HG03439 (cell line): ENCODE measurements at regions not wholly inside any gene's neighbourhood (a gene's known extent, or its start where the extent isn't known, plus 50 kb on each side); places are given as distances from the start of the nearest gene placed in this dataset.
A peak's percentile ranks its signal among the peaks of the same experiment; 100 is the strongest.
"Not testable (repeated sequence)": the region's sequence is repeated elsewhere in the genome, so short reads cannot be mapped to it uniquely, and the experiment has no call there.

Experiments
- ATAC-seq: cut with Tn5 transposase; IDR thresholded peaks from one replicate; pipeline ENCODE4 v1.9.1; 2021; ENCODE audit warnings: mild to moderate bottlenecking, moderate library complexity; ENCODE audit not compliant: unreplicated experiment

DNA sequence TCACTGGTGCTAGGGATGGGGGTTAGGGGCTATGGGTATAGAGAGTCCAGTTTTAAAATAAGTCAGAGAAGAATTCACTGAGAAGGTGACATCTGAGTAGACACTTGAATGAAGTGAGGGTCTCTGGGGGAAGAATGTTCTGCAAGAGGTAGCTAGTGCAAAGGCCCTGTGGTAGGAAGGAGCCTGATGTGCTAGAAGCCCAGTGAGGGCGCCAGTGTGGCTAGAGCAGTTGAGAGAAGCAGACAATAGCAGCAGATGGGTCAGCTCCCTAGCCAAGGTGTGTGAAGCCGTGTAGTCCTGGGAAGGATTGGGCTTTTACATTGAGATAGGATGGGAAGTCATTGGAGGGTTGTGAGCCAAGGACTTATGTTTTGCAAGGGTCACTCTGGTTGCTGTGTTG lies 105.8 kb upstream of the PELI1 start:
- ATAC-seq, result no peak

DNA sequence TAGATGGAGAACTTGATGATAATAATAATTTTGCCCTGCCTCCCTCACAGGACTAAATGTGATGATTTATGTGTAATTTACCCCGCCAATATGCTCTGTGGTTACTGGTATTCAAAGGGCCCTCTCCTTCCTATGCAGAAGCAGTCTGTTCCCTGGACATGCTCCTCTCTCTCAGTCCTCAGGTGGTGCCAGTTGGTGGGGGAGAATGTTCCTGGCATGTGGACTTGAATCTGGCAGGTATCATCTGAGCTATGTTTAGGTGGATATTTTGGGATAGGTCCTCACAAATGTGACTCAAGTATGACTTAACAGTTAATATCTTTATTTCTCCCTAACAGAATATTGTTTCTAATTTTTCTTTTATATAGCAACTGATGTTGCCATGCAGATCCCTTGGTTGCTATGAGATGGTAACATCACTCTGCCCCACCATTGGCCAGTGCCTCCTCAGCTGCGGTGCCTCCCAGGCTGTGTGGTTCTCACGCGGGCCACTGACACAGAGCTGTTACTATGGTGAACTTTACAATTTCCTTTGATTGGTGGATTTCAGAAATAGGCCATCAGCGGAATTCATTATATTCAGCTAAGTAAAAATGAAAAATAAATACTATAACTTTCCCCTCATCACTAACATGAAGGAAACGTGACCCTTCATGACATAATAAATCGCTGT lies 106.7 kb upstream of the PELI1 start:
- ATAC-seq, result no peak

DNA sequence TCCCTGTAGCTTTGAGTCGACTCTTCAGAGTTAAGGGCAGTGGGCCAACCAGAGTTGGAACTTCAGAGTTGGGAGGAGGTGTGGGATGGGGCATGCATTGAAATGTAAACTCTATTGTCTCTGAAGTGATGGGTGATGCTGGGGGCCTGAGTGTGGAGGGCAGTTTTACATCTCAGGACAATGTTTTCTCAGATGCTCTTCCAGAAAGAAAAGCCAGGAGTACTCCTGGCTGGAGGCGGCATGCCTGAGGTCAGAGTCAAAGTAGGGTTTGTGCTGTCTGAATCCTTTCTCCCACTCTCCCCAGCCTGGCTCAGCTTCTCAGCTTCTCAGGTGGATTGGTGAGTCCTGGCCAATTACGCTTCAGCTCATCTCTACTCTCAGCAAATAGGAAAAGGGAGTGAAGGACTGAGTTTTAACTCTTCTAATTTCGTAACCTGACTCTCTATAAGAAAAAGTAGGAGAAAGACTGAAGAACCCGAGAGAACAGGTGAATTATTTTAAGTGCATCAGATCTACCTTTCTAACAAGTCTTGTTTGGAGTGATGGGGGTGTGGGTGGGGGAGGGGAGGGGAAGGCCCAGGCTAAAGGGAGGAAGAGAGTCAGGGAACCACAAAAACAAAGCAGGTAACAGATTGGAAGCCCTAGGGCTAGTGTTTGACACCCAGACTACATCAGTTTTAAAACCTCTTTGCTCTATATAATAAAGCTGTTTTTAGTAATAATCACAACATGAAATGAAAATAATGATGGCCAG lies 107.5 kb upstream of the PELI1 start:
- ATAC-seq, result no peak

DNA sequence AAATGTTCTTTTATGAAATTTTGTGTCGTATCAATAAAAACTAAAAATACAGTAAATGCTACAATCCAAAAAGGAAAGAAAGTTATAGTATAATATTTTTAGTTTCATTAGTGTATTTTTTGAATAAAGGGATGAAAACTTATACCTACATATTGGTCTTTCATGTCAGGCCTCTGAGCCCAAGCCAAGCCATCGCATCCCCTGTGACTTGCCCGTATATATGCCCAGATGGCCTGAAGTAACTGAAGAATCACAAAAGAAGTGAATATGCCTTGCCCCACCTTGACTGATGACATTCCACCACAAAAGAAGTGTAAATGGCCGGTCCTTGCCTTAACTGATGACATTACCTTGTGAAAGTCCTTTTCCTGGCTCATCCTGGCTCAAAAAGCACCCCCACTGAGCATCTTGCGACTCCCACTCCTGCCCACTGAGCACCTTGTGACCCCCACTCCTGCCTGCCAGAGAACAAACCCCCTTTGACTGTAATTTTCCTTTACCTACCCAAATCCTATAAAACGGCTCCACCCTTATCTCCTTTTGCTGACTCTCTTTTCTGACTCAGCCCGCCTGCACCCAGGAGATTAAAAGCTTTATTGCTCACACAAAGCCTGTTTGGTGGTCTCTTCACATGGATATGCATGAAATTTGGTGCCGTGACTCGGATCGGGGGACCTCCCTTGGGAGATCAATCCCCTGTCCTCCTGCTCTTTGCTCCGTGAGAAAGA lies 108.2 kb upstream of the PELI1 start:
- not testable (repeated sequence) for ATAC-seq

DNA sequence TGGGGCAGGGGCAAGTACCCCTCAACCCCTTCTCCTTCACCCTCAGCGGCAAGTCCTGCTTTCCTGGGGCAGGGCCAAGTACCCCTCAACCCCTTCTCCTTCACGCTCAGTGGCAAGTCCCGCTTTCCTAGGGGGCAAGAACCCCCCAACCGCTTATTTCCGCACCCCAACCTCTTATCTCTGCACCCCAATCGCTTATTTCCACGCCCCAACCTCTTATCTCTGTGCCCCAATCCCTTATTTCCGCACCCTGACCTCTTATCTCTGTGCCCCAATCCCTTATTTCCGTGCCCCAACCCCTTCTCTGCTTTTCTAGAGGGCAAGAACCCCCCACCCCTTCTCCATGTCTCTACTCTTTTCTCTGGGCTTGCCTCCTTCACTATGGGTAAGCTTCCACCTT lies 109.2 kb upstream of the PELI1 start:
- not testable (repeated sequence) for ATAC-seq

DNA sequence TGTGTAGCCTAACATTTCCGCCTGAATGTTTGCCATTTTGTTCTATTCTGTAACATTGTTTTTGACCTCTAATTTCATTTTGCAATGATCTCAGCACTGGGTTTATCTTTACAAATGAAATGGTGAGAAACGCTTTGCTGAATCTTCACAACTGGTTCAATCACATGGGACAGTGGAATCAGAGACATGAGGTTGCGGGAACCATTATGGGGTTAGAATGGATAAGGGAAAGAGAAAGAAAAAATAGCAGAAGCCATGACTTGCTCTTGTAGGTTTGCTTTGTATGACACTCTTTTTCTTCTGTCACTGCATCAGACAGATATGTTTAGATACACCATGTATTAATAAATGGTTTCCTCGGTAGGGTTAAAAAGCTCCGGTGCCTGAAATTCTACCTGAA lies 114.3 kb upstream of the PELI1 start:
- ATAC-seq, result no peak

DNA sequence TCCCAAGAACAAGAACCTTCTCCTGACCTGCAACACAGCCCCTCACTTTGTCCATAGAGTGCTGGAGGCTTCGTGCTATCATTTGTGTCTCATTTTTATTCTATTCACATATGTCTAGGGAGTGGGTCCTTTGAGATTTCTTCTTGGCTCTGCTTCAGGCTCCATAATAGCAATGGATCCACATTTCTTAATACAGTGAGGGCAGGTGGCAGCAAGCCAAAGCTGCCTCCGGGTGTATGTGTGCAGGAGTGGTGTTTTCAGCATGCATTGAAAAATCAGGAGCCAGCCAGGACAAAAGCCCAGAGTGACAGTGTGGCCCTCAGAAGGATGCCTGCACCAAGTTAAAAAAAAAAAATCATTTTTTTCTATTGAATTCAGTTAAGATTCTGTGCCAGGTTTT lies 115.1 kb upstream of the PELI1 start:
- no peak for ATAC-seq

DNA sequence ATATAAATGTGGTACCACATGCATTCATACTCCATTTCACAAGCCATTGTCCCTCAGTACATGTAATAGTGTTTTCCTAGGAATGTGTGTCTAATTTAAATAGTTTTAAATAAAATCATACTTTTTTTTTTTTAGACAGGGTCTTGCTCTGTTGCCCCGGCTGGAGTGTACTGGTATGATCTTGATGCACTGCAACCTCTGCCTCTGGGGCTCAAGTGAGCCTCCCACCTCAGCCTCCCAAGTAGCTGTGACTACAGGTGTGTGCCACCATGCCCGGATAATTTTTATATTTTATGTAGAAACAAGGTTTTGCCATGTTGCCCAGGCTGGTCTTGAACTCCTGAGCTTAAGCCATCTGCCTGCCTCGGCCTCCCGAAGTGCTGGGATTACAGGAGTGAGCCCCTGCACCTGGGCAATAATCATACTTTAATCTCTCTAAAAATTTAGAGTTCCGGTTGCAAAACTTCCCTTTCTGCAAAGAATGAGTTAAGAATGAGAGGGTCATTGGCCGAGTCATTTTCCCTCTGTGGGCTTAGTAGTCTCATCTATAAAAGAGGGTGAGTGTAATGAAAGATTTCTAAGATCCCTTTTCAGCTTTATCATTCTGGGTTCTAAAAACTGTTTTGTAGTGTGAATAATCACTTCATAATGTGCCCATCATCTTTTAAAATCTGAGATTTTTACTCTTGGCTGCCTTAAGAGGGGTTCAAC lies 116.0 kb upstream of the PELI1 start:
- peak; percentile 19 for ATAC-seq

DNA sequence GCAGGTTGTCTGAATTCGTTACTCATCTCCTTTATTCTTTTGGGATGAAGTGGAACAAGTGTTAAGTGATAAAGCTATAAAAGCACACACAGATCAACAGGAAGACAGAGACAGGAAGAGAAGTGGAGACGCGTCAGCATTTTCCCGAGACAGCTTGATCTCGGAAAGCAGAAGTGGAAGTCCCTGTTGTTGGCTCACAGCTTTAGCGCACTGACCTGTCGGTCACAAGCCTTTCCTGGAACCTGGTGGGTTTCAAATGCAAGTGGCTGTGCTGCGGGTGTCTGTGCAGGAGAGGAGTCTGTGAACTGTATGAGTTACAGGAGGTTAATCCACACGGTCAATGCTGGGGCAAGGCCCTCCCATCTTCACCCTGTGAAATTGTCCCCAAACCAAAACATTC lies 116.6 kb upstream of the PELI1 start:
- ATAC-seq, result peak; percentile 82

DNA sequence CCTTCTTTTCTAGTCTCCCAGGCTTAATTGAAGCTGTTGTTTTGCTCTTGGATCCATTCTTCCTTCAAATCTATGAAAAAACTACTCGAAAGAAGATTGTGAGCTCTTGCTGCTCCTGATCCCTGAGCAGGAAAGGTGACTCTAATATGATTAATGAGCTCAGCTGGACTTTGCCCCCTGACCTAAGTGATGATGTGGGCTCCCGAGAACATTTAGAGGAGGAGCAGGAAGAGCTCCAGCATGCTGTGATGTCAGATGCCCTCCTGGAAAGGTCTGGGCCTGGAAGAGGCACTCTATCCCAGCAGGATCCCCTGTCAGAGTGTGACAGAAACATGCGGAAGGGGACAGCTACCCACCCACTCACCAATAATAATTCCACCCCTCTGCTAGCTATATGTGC lies 117.9 kb upstream of the PELI1 start:
- ATAC-seq, result no peak

DNA sequence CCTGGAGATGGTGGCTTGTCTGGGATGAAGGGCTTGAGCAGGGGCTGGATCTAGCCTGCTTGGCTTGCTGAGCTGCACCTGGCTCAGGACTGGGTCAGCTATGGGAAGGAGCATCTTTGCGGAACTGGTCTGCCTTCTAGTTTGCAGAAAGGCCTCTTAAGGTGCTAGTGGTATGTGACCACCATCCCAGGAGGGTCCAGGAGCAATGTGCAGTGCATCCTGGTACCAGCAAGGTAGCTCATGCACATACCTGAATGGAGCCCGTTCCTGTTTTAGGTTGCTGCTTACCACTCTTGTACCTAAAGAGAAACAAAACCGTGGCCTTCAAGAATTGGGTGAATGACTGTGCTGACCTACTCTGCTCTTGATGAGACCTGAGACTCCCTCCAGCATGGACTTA lies 118.6 kb upstream of the PELI1 start:
- ATAC-seq, result no peak

DNA sequence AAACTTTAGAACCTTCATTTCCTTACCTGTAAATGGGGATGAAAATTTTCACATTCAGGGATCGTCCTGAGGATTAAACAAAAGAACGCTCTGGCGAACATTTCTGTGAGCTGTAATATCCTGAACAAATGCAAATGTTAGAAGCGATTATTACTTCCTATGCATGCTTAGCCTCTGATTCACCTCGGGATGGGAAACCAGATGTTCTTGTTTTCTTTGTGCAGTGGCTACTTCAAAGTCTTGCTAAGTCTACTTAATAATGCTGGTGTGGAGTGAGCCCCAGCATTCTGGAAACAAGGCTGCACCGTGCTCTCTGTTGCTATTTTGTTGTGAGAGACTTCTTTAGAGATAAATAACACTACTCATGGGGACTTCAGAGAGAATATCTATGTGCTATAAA lies 119.1 kb upstream of the PELI1 start:
- no peak for ATAC-seq

DNA sequence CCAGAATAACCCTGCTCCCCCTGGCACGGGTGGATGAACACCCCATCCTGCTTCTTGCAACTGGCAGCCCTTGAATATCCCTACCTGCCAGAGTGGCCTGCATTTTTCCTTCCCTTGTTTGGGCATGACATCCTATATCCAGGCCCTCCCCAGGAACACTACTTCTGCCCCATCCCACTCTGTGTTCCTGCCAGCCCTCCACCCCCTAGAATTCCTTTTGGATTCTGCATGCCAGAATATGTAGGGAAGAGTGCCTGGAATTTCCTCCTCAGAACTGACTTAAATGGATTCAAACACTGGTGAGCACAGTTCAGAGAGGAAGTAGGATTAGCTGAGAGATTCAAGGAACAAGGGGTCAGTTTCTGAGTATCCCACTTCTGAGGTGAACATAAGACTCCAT lies 123.5 kb upstream of the PELI1 start:
- ATAC-seq, result no peak

DNA sequence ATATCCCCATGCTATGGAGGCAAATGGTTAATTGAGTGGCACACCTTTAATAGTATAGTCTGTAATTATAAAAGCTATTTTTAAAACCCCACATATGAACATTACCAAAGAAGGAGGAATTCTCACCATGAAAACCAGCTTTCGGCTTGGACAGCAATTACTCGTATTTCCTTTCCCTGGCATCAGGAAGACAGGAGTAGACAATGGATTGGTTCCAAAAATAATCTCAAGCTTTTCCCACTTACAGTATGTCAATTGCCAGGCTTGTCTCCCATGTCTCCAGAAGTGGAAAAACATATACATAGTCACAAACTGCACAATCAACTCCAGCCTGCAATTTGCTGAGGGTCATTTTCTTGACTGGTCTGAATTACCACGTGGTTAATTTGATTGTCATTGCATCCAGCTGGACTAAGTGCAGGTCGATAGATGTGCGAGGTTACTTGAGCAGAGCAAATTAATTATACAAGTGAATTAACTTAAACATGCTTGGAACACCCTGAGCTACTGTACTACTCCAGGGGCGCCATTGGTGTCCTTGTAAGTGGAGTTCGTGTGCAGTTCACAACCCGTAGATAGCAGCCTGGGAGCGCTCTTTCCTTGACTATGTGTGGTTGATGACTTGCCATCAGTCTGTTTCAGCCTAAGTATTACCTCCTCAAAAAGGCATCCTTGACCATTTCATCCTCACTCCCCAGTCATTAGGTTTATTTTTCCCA lies 124.3 kb upstream of the PELI1 start:
- ATAC-seq, result no peak

DNA sequence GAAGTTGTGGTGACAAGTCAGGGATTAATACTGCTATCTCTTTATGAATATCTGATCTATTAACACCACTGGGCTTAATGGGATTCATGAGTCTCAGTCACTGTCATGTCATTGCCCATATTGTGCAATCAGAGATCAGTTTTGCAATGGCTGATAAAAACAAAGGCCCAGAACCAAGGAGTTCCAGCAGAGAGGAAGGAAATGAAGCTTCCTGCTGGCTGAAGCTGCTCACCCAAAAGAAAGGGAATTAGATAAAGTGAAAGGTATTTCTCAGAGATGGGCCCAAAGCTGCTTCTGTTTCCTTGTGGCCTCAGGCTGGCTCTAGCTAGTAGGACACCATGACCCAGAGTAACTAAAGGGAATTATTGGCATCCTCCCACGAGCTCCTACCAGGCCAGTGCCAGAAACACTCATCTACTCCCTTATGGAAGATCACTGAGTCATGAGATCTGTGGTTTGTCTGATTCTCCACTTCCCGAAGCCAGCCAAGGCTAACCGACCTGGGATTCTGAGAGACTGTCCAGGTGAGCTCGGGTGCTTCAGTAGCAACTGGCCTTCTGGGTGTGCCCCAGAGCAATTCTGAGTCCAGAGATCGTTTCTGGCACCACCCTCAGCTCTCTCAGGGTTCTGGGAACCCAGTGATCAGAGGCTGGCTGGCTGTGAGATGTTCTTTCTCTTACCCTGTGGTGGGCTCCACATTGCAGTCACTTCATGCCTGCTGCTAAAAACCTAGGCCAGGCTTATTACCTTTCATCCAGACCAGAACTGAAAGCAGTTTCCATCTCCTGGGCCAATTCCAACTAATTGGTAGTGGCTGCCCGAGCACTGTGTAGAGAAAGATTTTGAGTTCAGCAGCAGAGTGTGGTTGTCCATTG lies 129.5 kb upstream of the PELI1 start:
- ATAC-seq, result no peak

DNA sequence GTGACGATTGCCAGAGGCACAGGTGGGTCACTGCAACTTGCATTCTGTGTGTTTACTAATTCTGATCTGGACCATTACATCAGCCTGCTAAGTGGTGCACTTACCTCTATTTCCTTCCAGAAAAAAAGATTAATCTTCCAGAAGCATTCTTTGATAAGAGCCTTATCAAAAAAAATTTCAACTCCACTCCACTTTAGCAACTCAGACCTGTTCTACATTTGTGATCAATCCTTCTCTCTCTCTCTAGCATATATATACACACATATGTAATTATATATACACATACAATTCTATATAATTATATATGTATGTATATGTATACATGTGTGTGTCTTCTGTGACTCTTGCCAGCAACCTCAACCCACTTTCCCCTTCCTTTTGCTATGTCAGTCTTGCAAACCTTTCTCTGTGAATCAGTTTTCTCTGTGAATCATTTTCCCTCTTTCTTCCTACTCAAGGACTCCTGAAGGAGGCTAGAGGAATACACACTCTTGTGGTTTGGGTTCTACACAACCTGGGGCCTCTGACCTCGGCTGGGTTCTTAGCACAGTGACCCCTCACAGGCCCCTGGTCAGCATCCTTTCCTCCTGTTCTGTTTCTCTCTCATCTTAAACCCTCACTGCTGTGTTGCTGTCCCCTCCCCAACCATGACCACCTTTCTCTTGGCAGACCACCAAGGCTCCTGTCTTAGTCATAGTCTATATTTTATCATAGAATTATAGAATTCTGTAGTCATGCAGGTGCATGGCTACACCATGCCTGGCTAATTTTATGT lies 130.4 kb upstream of the PELI1 start:
- no peak for ATAC-seq

DNA sequence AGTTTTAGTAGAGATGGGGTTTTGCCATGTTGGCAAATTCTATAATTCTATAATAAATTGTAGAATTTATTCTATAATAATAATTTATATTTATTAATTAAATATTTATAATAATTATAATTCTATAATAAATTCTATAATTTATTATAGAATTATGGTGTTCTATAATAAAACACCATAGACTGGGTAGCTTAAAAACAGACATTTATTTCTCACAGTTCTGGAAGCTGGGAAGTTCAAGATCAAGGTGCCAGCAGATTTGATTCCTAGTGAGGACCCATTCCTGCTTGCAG lies 130.9 kb upstream of the PELI1 start:
- no peak for ATAC-seq

DNA sequence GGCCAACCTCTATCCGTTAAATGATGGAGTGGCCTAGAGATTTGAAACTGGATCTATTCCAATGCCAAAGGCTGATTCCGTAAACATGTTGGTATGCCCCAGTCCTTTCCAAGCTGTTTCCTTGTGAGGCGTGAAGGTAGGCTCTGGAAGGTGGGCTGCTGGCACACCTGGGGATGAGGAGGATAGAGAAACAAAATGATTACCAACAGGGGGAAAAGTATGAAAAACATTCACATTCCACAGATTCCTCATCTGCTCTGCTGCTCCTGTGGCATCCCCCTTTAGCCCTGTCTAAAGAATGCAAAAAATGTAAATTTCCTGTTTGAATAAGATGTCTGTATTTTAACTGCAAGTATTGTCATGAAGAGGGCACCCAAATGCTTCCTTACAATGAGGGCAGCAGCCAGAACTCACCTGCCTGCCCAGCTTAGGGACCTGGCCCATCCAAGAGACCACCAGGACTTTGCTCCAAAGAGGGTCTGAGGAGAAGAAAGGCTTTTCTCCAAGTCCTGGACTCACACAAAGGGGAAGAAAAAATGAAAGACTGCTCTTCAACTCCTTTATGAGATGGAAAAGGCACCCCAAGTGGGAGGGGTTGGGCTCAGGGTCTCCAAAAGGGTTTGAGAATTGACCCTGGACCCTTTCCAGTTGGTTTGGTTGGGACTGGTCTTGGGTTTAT lies 132.3 kb upstream of the PELI1 start:
- ATAC-seq, result no peak
